ENCODE measurements at regions not wholly inside any gene's neighbourhood (a gene's known extent, or its start where the extent isn't known, plus 50 kb on each side); places are given as distances from the start of the nearest gene placed in this dataset.

GRCh38 chr7:21099955-21100354 lies 313.3 kb upstream of the SP8 start:
- TF ChIP-seq HDAC6 (IDR thresholded peaks at IDR 0.05; ENCODE audit: unreplicated experiment) = no peak
- TF ChIP-seq, protein P1, sequence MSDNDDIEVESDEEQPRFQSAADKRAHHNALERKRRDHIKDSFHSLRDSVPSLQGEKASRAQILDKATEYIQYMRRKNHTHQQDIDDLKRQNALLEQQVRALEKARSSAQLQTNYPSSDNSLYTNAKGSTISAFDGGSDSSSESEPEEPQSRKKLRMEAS (IDR thresholded peaks at IDR 0.05; ENCODE audit: low read depth, low read length) = no peak
- TF ChIP-seq CTCF (IDR thresholded peaks at IDR 0.05 in 2 of 3, conservative IDR thresholded peaks at IDR 0.05 in 1 of 3; ENCODE audit: control insufficient read depth in 2 of 3, extremely low read depth in 1 of 3, insufficient read depth in 1 of 3, low read depth in 3 of 3, low read length in 3 of 3) = no peak
- no peak for TF ChIP-seq ZNF274 (IDR thresholded peaks at IDR 0.05; ENCODE audit: insufficient read depth, insufficient read length)
- TF ChIP-seq NFYB (IDR thresholded peaks at IDR 0.05; ENCODE audit: insufficient read depth, low read depth, low read length) = no peak
- no peak for TF ChIP-seq TCF7 (IDR thresholded peaks at IDR 0.05; ENCODE audit: borderline replicate concordance)
- TF ChIP-seq BCLAF1 (IDR thresholded peaks at IDR 0.05) = no peak
- TF ChIP-seq POLR2AphosphoS5 (IDR thresholded peaks at IDR 0.05; ENCODE audit: low read length) = no peak
- TF ChIP-seq, protein P2, sequence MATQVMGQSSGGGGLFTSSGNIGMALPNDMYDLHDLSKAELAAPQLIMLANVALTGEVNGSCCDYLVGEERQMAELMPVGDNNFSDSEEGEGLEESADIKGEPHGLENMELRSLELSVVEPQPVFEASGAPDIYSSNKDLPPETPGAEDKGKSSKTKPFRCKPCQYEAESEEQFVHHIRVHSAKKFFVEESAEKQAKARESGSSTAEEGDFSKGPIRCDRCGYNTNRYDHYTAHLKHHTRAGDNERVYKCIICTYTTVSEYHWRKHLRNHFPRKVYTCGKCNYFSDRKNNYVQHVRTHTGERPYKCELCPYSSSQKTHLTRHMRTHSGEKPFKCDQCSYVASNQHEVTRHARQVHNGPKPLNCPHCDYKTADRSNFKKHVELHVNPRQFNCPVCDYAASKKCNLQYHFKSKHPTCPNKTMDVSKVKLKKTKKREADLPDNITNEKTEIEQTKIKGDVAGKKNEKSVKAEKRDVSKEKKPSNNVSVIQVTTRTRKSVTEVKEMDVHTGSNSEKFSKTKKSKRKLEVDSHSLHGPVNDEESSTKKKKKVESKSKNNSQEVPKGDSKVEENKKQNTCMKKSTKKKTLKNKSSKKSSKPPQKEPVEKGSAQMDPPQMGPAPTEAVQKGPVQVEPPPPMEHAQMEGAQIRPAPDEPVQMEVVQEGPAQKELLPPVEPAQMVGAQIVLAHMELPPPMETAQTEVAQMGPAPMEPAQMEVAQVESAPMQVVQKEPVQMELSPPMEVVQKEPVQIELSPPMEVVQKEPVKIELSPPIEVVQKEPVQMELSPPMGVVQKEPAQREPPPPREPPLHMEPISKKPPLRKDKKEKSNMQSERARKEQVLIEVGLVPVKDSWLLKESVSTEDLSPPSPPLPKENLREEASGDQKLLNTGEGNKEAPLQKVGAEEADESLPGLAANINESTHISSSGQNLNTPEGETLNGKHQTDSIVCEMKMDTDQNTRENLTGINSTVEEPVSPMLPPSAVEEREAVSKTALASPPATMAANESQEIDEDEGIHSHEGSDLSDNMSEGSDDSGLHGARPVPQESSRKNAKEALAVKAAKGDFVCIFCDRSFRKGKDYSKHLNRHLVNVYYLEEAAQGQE (IDR thresholded peaks at IDR 0.05; ENCODE audit: low read depth, low read length) = no peak
- TF ChIP-seq CHD2 (IDR thresholded peaks at IDR 0.05; ENCODE audit: borderline replicate concordance, low read depth, low read length) = no peak
- no peak for TF ChIP-seq CEBPB (IDR thresholded peaks at IDR 0.05; ENCODE audit: borderline replicate concordance in 1 of 2, low read depth in 2 of 2, low read length in 2 of 2)
- TF ChIP-seq, protein P3, sequence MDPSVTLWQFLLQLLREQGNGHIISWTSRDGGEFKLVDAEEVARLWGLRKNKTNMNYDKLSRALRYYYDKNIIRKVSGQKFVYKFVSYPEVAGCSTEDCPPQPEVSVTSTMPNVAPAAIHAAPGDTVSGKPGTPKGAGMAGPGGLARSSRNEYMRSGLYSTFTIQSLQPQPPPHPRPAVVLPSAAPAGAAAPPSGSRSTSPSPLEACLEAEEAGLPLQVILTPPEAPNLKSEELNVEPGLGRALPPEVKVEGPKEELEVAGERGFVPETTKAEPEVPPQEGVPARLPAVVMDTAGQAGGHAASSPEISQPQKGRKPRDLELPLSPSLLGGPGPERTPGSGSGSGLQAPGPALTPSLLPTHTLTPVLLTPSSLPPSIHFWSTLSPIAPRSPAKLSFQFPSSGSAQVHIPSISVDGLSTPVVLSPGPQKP (IDR thresholded peaks at IDR 0.05; ENCODE audit: low read depth, low read length) = no peak
